ENCODE measurements at regions not wholly inside any gene's neighbourhood (a gene's known extent, or its start where the extent isn't known, plus 50 kb on each side); places are given as distances from the start of the nearest gene placed in this dataset.
"Not testable (repeated sequence)": the region's sequence is repeated elsewhere in the genome, so short reads cannot be mapped to it uniquely, and the experiment has no call there.

GRCh38 chr2:106339609-106340008 is 128.6 kb downstream of the RGPD3 start:
- no peak for DNase-seq

GRCh38 chr2:106339132-106339531 is 129.1 kb downstream of the RGPD3 start:
- no peak for DNase-seq

- DNase-seq = no peak
Measured at GRCh38 chr2:106338043-106338442, 130.2 kb downstream of the RGPD3 start.

GRCh38 chr2:106336737-106337136 is 131.5 kb downstream of the RGPD3 start:
- no peak for DNase-seq

GRCh38 chr2:106336108-106336507 is 132.1 kb downstream of the RGPD3 start:
- DNase-seq = no peak

- DNase-seq = no peak
Measured at GRCh38 chr2:106334802-106335201, 133.4 kb downstream of the RGPD3 start.

GRCh38 chr2:106333253-106333873 is 134.8 kb downstream of the RGPD3 start:
- DNase-seq = not testable (repeated sequence)

GRCh38 chr2:106332054-106332453 is 136.2 kb downstream of the RGPD3 start:
- no peak for DNase-seq

- DNase-seq = not testable (repeated sequence)
Measured at GRCh38 chr2:106330384-106331261, 136.5 kb upstream of the UXS1 start.

- no peak for DNase-seq
Measured at GRCh38 chr2:106323337-106324013, 129.4 kb upstream of the UXS1 start.

- DNase-seq = no peak
Measured at GRCh38 chr2:106322281-106322680, 128.2 kb upstream of the UXS1 start.

- DNase-seq = not testable (repeated sequence)
Measured at GRCh38 chr2:106320439-106320838, 126.3 kb upstream of the UXS1 start.

GRCh38 chr2:106316915-106317314 is 122.8 kb upstream of the UXS1 start:
- DNase-seq = no peak

GRCh38 chr2:106314444-106314843 is 120.3 kb upstream of the UXS1 start:
- DNase-seq = no peak

- no peak for DNase-seq
Measured at GRCh38 chr2:106311041-106311370, 116.9 kb upstream of the UXS1 start.

- DNase-seq = no peak
Measured at GRCh38 chr2:106307860-106308259, 113.8 kb upstream of the UXS1 start.

- no peak for DNase-seq
Measured at GRCh38 chr2:106306387-106306786, 112.3 kb upstream of the UXS1 start.

- DNase-seq = no peak
Measured at GRCh38 chr2:106304612-106305184, 110.6 kb upstream of the UXS1 start.

- no peak for DNase-seq
Measured at GRCh38 chr2:106299696-106300095, 105.6 kb upstream of the UXS1 start.

GRCh38 chr2:106296182-106296815 is 102.2 kb upstream of the UXS1 start:
- no peak for DNase-seq

- no peak for DNase-seq
Measured at GRCh38 chr2:106294182-106294581, 100.1 kb upstream of the UXS1 start.

- no peak for DNase-seq
Measured at GRCh38 chr2:106293271-106293783, 99.2 kb upstream of the UXS1 start.
